CD1c-positive myeloid dendritic cell (primary cell): ENCODE measurements at regions not wholly inside any gene's neighbourhood (a gene's known extent, or its start where the extent isn't known, plus 50 kb on each side); places are given as distances from the start of the nearest gene placed in this dataset.

ENCODE experiments used
- DNase-seq: peaks from one replicate; pipeline ENCODE4 v3.0.0-alpha.2; 2016; ENCODE audit errors: extremely low spot score

GRCh38 chr12:30095511-30095910, 311.8 kb upstream of the TMTC1 start:
- DNase-seq = no peak

GRCh38 chr12:30092983-30093617, 309.4 kb upstream of the TMTC1 start:
- no peak for DNase-seq

DNA sequence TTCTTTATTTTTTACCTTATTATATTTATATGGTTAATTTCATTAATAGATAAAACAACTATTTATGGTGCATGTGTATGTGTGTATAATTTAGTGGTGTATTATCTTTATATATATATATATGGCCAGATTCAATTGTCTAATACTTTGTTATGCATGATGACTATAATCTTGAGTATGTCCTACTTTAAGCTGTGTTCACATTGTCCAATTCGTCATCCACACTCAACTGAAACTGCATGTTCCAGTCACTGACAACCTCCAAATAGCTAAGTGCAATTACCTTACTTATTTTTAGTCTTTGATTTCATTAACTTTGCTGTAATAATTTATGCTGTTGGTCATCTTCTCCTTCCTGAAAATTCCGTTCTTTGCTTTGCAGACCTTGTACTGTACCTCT, 306.5 kb upstream of the TMTC1 start:
- DNase-seq = no peak

DNA sequence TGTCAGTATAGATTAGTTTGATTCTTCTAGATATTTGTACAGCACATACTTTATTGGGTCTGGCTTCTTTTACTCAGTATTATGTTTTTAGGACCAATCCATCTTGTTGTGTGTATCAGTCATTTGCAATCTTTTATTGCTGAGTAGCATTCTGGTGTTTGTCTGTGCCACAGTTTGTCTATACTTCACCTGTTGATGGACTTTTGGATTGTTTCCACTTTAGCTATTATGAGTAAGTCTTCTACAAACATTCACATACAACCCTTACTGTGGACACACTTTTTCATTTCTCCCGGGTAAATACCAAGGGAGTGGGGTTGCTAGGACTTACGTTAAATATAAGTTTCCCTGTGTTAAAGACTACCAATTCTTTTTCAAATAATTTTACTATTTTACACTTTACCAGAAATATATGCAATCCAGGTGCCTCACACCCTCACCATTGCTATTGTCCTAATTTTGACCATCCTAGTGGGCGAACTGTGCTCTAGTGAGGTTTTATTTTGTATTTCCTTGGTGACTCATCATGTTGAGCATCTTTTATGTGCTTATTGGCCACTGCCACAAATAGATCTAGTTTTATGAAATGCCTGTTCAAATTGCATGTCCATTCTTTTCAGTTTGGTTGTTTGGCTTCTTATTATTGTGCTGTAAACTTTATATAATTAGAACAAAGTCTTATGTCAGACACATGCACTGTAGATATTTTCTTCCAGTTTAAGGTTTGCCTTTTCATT, 304.7 kb upstream of the TMTC1 start:
- no peak for DNase-seq

DNA sequence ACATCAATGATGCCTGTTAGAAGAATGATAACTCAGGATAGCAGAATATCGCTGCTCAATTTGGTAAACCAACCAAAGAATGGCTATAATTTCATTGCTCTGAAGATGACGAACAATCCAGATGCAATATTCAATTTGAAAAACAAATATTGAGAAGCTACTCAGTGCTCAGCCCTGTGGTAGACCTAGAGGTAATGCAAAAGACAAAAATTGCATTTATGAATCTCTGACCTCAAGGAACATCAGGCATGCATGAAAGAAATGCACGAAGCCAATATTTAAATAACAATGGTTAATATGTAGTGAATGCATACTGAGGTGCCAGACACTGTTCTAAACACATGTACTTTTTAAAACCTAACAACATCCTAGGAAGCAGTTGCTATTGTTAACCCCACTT, 298.6 kb upstream of the TMTC1 start:
- DNase-seq = no peak

- DNase-seq = no peak
These were observed 291.2 kb upstream of the TMTC1 start for GRCh38 chr12:30074916-30075315.

DNA sequence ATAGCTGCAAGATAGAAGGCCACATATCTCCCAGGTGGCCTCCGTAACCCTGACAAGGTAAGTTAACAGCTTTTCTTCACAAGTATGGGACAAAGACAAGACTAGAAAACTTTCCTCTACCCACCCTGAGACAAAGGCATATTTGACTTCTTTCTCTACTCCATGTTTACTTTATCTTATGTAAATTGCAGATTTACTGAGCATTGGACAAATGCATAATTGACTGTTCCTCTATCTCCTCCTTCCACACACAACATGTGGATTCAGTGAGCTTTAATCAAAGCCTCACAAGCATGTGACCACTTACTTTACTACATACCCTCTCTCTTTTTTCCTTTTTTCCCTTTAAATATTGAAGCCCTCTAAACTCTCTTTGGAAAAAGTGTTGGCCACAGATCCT, 289.1 kb upstream of the TMTC1 start:
- DNase-seq = no peak

- no peak for DNase-seq
These were observed 283.4 kb upstream of the TMTC1 start for GRCh38 chr12:30067146-30067545.

GRCh38 chr12:30064906-30065305, 281.2 kb upstream of the TMTC1 start:
- DNase-seq = no peak

GRCh38 chr12:30063435-30063945, 279.7 kb upstream of the TMTC1 start:
- no peak for DNase-seq

DNA sequence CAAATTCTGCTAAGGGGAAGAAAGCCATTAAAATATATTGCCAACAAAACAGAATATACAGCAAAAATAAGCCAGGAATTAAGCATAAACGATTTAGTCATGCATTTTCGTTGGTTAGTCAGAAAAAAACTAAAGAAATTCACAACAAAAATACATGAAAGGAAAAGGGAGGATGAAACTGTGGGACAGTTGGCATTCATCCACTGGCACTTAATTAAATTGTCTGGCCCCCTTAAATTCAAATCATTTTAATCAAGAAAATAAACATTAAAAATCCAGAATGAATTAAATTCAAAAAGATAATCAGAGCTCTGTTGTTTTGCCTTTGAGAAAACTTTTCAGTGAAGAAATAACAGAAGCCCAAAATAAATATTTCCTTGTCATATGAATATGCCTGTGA, 264.6 kb upstream of the TMTC1 start:
- no peak for DNase-seq

DNA sequence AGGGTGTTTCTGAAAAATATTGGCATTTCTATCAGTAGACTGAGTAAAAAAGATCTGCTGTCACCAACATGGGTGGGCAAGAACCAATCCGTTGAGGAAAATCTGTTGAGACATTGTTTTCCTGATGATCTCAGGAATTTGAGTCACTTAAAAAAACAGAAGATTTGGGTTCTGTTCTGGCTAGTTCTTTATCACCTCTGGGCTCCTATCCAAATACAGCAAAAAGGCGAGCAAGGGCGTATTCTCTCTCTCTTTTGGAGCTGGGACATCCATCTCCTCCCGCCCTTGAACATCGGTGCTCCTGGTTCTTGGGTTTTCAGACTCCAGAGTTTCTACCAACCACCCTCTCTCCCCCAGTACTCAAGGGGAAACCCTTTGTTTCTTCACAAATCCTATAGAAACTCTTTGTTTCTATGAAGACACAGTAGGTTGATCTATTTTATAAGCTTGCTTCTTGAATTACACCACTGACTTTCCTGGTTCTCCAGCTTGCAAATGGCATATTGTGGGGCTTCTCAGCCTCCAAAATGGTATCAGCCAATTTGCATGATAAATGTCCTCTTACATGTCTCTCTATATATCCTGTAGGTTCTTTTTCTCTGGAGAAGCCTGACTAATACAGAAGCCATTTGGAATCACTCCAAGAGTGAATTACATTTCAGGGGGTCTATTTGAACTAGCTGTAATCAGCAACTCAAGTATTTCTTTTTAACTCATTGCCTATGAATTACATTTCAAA, 263.9 kb upstream of the TMTC1 start:
- no peak for DNase-seq

DNA sequence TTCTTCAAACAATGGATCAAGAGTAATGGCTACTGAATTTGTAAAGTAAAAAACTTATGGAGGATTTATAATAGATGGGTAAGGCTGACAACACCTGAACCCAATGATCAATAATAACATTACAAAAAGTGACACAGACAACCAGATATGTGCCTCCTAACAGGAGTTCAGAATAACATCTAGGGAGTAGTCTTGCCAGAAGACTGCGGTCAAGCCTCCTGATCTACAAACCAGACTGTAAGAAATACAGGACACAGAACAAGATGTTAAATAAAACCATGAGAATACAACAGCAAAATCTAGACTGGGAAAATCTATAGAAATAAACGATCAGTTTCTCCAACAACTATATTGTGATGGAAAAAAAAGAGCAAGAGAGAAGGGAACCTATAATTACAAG, 262.6 kb upstream of the TMTC1 start:
- no peak for DNase-seq

DNA sequence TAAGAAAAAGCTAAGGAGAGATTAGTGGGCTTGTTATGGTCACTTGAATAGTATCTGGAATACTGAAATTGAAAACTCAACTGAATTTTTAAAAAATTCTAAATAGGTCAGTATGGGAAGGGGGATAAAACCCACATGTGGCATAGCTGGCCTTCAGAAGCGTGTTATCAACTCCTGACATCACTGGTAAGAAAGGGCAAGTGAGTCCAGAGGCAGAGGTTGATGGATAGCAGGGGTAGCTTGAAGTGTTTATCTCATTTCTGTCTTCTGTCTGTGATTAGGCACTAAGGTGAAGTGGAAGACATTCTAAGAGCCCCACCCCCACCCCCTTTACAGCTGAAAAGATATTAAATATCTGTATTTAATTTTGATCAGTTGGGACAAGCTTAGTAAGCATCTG, 261.4 kb upstream of the TMTC1 start:
- no peak for DNase-seq

GRCh38 chr12:30044206-30044605, 260.5 kb upstream of the TMTC1 start:
- DNase-seq = no peak

GRCh38 chr12:30043151-30043847, 259.6 kb upstream of the TMTC1 start:
- no peak for DNase-seq

DNA sequence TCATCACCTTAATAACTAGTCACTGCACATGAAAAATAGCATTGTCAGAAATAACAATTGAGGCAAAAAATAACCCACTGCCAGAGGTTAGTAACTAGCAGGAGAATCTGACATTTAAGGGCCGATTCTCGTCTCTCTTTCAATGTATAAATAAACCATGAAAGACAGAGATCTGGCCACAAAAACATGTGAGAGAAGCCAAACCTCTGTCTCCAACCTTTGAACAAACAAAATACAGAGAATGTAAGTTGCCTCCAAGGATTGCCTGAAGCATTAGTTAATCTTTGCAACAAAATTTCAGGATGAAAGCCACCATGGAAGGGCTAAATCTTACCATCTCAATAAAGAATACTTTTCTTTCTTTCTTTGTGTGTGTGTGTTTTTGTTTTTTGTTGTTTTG, 257.4 kb upstream of the TMTC1 start:
- no peak for DNase-seq

GRCh38 chr12:30030693-30031374, 247.1 kb upstream of the TMTC1 start:
- no peak for DNase-seq

GRCh38 chr12:30026621-30027234, 243.0 kb upstream of the TMTC1 start:
- DNase-seq = no peak

GRCh38 chr12:30025317-30025716, 241.6 kb upstream of the TMTC1 start:
- DNase-seq = no peak

DNA sequence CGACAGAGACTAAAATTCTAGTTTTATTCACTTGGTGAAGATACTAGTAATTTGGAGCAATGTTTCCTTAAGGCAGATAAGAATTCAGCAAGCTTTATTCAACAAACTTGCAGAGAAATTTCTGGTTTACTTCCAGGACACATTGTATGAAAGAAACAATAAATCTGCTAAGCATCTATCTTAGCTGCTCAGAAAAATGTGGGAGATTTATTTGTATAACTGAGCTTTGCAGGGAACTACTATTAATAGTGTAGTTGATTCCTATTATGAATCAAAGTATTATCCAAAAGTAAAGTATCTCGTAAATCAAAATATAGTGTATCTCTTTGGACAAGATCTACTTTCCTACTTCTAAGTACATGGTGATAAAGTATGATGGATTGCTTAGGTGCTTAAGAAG, 239.4 kb upstream of the TMTC1 start:
- no peak for DNase-seq
